Aorta (tissue), 5 donors: ENCODE measurements at regions not wholly inside any gene's neighbourhood (a gene's known extent, or its start where the extent isn't known, plus 50 kb on each side); places are given as distances from the start of the nearest gene placed in this dataset.

ENCODE experiments used
- ATAC-seq: fragments of 200-7000 bp; cut with Tn5 transposase; one replicate; pipeline ENCODE4 v1.9.1; 2022; ENCODE audit warnings: moderate library complexity; ENCODE audit not compliant: low FRiP score
- DNase-seq, 2 donors: peaks; one replicate each; pipeline ENCODE4 v3.0.0-alpha.2; 2020
- H3K27ac ChIP-seq, 2 donors: one replicate each; pipeline ENCODE4 v1.5.1; 2013; ENCODE audit warnings: low read length in 2 of 2, mild to moderate bottlenecking in 2 of 2, moderate library complexity in 2 of 2, control low read depth in 1 of 2, inconsistent platforms in 1 of 2, low read depth in 1 of 2
- H3K27me3 ChIP-seq, 2 donors: one replicate each; pipeline ENCODE4 v1.6.1; 2013; ENCODE audit warnings: control low read depth in 1 of 2, low read length in 1 of 2, mild to moderate bottlenecking in 1 of 2, moderate library complexity in 1 of 2; ENCODE audit not compliant: insufficient read depth in 2 of 2, control insufficient read depth in 1 of 2
- H3K36me3 ChIP-seq, 2 donors: one replicate each; pipeline ENCODE4 v1.6.1; 2013; ENCODE audit warnings: control low read depth in 1 of 2, low read length in 1 of 2, mild to moderate bottlenecking in 1 of 2; ENCODE audit not compliant: insufficient read depth in 2 of 2, control insufficient read depth in 1 of 2
- H3K4me1 ChIP-seq, 2 donors: one replicate each; pipeline ENCODE4 v1.6.1; 2013; ENCODE audit warnings: low read length in 2 of 2, control low read depth in 1 of 2, mild to moderate bottlenecking in 1 of 2, moderate library complexity in 1 of 2; ENCODE audit not compliant: insufficient read depth in 2 of 2, control insufficient read depth in 1 of 2
- H3K4me3 ChIP-seq, 2 donors: one replicate each; pipeline ENCODE4 v1.5.1; 2013; ENCODE audit warnings: low read length in 2 of 2, control low read depth in 1 of 2, mild to moderate bottlenecking in 1 of 2
- H3K9me3 ChIP-seq: one replicate; pipeline ENCODE4 v1.6.1; 2013; ENCODE audit warnings: mild to moderate bottlenecking, low read length; ENCODE audit not compliant: control insufficient read depth
- WGBS, 2 donors: extraction: QIAGEN DNeasy Blood & Tissue Kit; methylation state at CpG; one replicate each; pipeline ENCODE4 v1.1.7; 2013; 5-methylcytosine and 5-hydroxymethylcytosine counted together
- intact Hi-C, 2 donors: fragments of 100-400 bp; cut with DNase I; formaldehyde crosslinking; loops; one replicate each; pipeline versions ENCODE4 v1.14.2 to v1.15.0; 2022
- donor health status: healthy with polysubstance abuse.
- donor health status: Bipolar disorder and iron deficiency.
- donor health status: DM: no; HTN: no; CAD: no.
- donor health status: DM: no; HTN: no; CAD: no.
- donor health status: DM: yes; HTN: yes; CAD: no.

DNA sequence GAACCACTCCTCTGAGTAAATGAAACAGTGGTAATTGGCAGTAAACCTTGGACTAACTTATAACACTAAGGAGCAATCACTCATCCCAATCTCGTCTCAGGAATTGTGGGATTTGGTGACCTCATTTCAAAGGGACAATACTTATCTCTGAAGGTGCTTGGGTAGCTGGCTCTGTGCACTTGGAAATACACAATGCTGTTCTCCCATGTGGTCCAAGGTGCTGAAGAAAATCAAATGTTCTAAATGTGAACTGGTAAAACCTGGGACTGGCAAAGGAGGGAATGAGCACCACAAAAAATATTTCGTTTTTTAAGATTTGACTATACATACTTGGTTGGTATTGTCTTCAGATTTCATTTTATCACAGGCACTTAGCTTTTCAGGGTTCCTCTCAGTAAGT is 1193.0 kb downstream of the SORCS1 start:
- Histone ChIP-seq H3K9me3 (no peaks in the 10 kb centered on the region), H3K36me3 (no peaks in the 10 kb centered on the region), H3K4me1 (no peaks in the 10 kb centered on the region), H3K27me3 (no peaks in the 10 kb centered on the region), H3K4me3 (no peak overlapping the region), H3K27ac (no peak overlapping the region)
- WGBS, 2 donors = 57 to 65% methylated on average over 2 of the region's 2 CpGs
- DNase-seq (no peak), ATAC-seq (no peak)
- intact Hi-C loops = no loop called here

DNA sequence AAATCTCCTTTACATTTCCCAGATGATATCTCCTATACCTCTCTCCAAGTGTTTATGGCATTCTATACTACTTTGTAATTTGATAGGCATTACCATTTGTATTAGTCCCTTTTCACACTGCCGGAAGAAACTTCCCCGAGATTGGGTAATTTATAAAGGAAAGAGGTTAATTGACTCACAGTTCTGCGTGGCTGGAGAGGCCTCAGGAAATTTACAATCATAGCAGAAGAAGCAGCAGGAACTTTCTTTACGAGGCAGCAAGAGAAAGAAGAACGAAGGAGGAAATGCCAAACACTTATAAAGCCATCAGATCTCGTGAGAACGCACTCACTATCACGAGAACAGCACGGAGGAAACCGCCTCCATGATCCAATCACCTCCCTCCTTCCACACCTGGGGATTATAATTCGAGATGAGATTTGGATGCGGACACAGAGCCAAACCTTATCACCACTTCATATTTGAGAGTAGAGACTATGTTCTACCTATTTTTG is 1194.6 kb downstream of the SORCS1 start:
- no peak for ATAC-seq
- H3K9me3 ChIP-seq = no peaks in the 10 kb centered on the region
- H3K27me3 ChIP-seq = no peaks in the 10 kb centered on the region
- H3K36me3 ChIP-seq = no peaks in the 10 kb centered on the region
- no peak for DNase-seq
- no peaks in the 10 kb centered on the region for H3K4me1 ChIP-seq
- WGBS, 2 donors = 50 to 58% methylated on average over 12 of the region's 12 CpGs
- no peak overlapping the region for H3K27ac ChIP-seq
- intact Hi-C loops = no loop called here
- no peak overlapping the region for H3K4me3 ChIP-seq

DNA sequence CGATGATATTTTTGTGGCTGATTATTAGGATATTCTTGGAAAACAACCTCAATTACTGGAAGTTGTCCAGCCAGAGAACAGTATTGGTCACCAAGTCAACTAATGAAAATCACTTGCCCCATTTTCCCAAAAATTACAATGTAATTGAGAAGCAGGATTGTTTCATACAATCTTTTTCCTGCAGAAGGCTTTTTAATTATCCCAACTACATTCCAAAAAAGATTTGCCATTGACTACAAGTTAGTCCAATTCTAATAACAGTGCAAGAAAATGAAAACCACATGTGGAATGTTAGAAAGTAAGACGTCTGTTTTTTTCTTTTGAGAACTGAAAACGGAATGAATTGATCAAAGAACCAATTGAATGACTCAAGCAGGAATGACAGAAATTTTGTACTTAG is 1195.8 kb downstream of the SORCS1 start:
- Histone ChIP-seq H3K27ac (no peak overlapping the region), H3K4me3 (no peak overlapping the region), H3K27me3 (no peaks in the 10 kb centered on the region), H3K4me1 (no peaks in the 10 kb centered on the region), H3K36me3 (no peaks in the 10 kb centered on the region), H3K9me3 (no peaks in the 10 kb centered on the region)
- no peak for DNase-seq
- intact Hi-C loops = no loop called here
- 37 to 47% methylated on average over 3 of the region's 3 CpGs for WGBS, 2 donors
- ATAC-seq = no peak

DNA sequence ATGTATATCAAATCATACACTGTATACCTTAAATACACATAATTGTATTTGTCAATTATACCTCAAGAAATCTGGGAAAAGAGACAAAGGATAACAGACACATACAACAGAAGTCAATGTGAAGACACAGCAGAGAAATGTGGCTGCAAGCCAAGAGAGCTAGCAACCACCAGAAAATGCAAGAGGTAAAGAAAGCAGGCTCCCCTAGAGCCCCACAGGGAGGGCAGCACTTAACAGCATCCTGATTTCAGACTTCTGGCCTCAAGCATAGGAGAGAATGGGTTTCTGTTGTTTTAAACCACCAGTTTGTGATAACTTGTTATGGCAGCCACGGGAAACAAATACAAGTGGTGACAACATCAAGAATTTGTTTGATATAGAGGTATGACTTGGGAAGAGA is 1197.2 kb downstream of the SORCS1 start:
- WGBS, 2 donors = 11 to 34% methylated on average over 1 of the region's 1 CpG
- intact Hi-C loops = no loop called here

DNA sequence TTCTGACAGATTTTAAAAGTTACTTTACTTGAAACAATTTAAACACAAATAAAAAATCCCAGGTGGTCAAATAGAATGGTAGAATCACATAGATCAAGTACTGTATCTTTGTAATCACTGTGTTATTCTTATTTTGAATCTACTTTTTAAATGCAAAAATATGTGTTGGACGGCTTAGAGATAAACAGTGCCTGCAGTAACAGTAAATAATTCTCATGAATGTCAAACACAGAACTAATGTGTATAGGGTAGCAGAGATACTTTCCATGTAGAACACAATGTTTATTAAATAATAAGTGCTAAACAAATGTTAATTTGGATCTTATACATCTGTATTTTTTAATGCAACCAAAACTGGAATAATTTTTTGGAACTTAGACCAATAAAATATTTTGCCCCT is 1199.4 kb downstream of the SORCS1 start:
- Histone ChIP-seq H3K4me3 (no peak overlapping the region), H3K4me1 (no peaks in the 10 kb centered on the region), H3K27ac (no peak overlapping the region), H3K36me3 (no peaks in the 10 kb centered on the region), H3K27me3 (no peaks in the 10 kb centered on the region), H3K9me3 (no peaks in the 10 kb centered on the region)
- no peak for DNase-seq
- no peak for ATAC-seq
- 48 to 53% methylated on average over 1 of the region's 1 CpG for WGBS, 2 donors
- intact Hi-C loops = no loop called here

More for the DNA sequence above, 1197.2 kb downstream of the SORCS1 start:
- H3K27me3 ChIP-seq = no peaks in the 10 kb centered on the region
- no peak overlapping the region for H3K4me3 ChIP-seq
- DNase-seq = no peak
- no peaks in the 10 kb centered on the region for H3K4me1 ChIP-seq
- no peaks in the 10 kb centered on the region for H3K36me3 ChIP-seq
- ATAC-seq = no peak
- no peak overlapping the region for H3K27ac ChIP-seq
- H3K9me3 ChIP-seq = no peaks in the 10 kb centered on the region

DNA sequence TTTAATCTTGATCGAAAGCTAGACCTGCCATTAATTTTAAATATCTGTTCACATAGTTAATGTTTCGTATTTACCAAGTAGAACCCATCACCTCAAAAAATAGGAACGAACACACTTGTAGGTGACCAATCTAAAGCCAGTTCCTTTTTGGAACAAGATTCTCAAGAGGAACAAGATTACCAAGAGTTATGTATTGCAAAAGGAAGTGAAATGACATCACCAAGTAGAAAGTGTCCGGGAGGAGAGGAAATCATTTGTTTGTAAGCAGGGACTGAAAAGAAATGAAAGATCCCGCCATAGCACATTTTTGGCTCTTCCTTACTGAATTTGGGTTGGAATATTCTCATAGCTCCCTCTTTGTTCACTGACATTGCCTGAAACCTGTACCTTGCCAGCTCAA is 1200.5 kb downstream of the SORCS1 start:
- Histone ChIP-seq H3K36me3 (no peaks in the 10 kb centered on the region), H3K4me3 (no peak overlapping the region), H3K9me3 (no peaks in the 10 kb centered on the region), H3K27me3 (no peaks in the 10 kb centered on the region), H3K27ac (no peak overlapping the region), H3K4me1 (no peaks in the 10 kb centered on the region)
- DNase-seq = no peak
- 61 to 64% methylated on average over 5 of the region's 5 CpGs for WGBS, 2 donors
- intact Hi-C loops = no loop called here
- no peak for ATAC-seq

DNA sequence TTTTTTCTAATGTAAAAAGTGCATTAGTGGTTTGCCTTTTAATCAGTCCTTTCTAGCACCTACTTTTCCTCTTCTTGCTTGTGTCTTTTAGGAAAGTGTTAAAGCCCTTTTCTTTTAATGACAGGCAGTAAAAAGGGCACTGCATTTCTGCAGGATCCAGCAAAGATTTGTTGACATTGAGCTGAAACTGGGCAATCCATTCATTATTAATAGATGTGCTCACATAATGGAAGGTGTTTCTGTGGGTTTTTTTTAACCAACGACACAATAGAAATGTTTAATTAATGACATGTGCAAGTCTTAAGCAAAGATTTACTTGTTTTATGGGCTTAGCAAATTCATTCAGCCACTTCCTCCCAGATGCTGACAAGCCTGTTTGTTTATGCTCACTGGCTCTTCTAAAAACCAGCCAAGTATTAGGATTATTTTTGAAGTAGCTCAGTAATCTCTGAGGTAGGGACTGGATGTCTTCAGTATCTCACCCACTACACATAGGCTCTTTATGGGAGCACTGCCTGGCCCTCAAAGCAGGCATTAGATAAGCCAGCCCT is 1201.1 kb downstream of the SORCS1 start:
- H3K27me3 ChIP-seq = no peaks in the 10 kb centered on the region
- no peak overlapping the region for H3K27ac ChIP-seq
- intact Hi-C loops = no loop called here
- H3K36me3 ChIP-seq = no peaks in the 10 kb centered on the region
- no peaks in the 10 kb centered on the region for H3K4me1 ChIP-seq
- DNase-seq (no peak), ATAC-seq (no peak)
- H3K9me3 ChIP-seq = no peaks in the 10 kb centered on the region
- H3K4me3 ChIP-seq = no peak overlapping the region
- WGBS, 2 donors = 2 to 6% methylated on average over 1 of the region's 1 CpG

DNA sequence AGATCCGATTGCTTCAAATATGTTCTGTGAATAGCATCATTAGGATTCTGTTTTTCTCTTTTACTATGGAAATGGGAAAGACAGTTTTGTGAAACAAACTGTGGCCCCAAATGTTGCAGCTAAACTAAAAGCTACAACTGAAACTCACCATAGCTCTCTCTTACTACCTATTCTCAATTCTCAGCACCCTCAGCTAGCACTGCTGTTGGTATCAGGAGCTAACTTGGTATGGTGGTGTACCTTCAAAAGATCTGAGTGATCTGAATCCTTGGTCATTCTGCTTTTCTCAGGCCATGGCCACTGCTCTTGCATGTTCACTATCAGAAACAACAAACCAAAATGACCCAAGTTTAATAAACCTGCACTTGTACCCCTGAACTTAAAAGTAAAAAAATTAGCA is 1208.0 kb downstream of the SORCS1 start:
- Histone ChIP-seq H3K9me3 (no peaks in the 10 kb centered on the region), H3K36me3 (no peaks in the 10 kb centered on the region), H3K27ac (no peak overlapping the region), H3K4me1 (no peaks in the 10 kb centered on the region), H3K4me3 (no peak overlapping the region), H3K27me3 (no peaks in the 10 kb centered on the region)
- ATAC-seq (no peak), DNase-seq (no peak)
- 78 to 91% methylated on average over 1 of the region's 1 CpG for whole genome bisulfite sequencing, 2 donors
- intact Hi-C loops = loop anchor here in 1 of 2 donors (10.0 kb wide), 1 partner anchor 218 kb away; no protein-coding TSS in a partner anchor

DNA sequence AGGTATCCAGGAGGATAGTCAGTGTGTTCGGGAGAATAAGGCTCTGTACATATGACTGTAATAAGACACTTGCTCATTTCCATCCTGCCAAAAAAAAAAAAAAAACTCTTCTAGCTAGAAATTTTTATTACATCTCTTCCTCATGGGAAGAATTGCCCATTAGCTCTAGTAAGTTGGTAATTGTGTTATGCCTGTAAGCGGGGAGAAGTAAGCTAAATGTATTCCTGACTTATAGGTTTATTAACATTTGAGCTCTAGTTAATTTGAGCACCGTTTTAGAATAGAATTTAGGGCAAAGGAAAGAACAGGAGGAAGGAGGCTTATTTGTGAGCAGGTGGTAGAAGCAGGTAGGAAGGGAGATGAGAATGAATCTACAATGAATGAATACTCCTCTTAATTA is 1210.6 kb downstream of the SORCS1 start:
- WGBS, 2 donors = 88% methylated on average over 3 of the region's 3 CpGs
- H3K4me1 ChIP-seq = no peaks in the 10 kb centered on the region
- H3K4me3 ChIP-seq = no peak overlapping the region
- H3K36me3 ChIP-seq = no peaks in the 10 kb centered on the region
- no peaks in the 10 kb centered on the region for H3K9me3 ChIP-seq
- H3K27ac ChIP-seq = no peak overlapping the region
- DNase-seq (no peak), ATAC-seq (no peak)
- intact Hi-C loops = loop anchor here in 1 of 2 donors (10.0 kb wide), 1 partner anchor 221 kb away; no protein-coding TSS in a partner anchor
- H3K27me3 ChIP-seq = no peaks in the 10 kb centered on the region
